ACC112 (cell line): ENCODE measurements at regions not wholly inside any gene's neighbourhood (a gene's known extent, or its start where the extent isn't known, plus 50 kb on each side); places are given as distances from the start of the nearest gene placed in this dataset.
"Not testable (repeated sequence)": the region's sequence is repeated elsewhere in the genome, so short reads cannot be mapped to it uniquely, and the experiment has no call there.

ENCODE experiments used
- H2AFZ ChIP-seq: fragments of 200-600 bp; sonication (generic); one replicate; pipeline ENCODE4 v1.6.0; 2017; ENCODE audit warnings: antibody characterized with exemption, low read length; ENCODE audit not compliant: unreplicated experiment
- H3K27ac ChIP-seq: fragments of 200-600 bp; sonication (generic); 2 replicates; pipeline ENCODE4 v1.5.1; 2014; ENCODE audit warnings: low read depth, mild to moderate bottlenecking, antibody characterized with exemption, low read length, moderate library complexity
- H3K27me3 ChIP-seq: fragments of 200-600 bp; sonication (generic); 2 replicates; pipeline ENCODE4 v1.6.1; 2014; ENCODE audit warnings: mild to moderate bottlenecking, antibody characterized with exemption, low read length, moderate library complexity, mixed read lengths; ENCODE audit not compliant: insufficient read depth
- H3K36me3 ChIP-seq: fragments of 200-600 bp; sonication (generic); 2 replicates; pipeline ENCODE4 v1.6.1; 2016; ENCODE audit warnings: mild to moderate bottlenecking, antibody characterized with exemption, low read length, moderate library complexity, mixed read lengths; ENCODE audit not compliant: insufficient read depth
- H3K4me1 ChIP-seq: fragments of 200-600 bp; sonication (generic); one replicate; pipeline ENCODE4 v1.6.1; 2016; ENCODE audit warnings: low read length, mixed read lengths; ENCODE audit not compliant: insufficient read depth, unreplicated experiment, control insufficient read depth
- H3K4me3 ChIP-seq: fragments of 200-600 bp; sonication (generic); 2 replicates; pipeline ENCODE4 v1.5.1; 2014; ENCODE audit warnings: mild to moderate bottlenecking, low read depth, low read length
- H3K79me2 ChIP-seq: fragments of 200-600 bp; sonication (generic); one replicate; pipeline ENCODE4 v1.6.0; 2016; ENCODE audit warnings: low read length; ENCODE audit not compliant: control insufficient read depth, unreplicated experiment, insufficient read depth

DNA sequence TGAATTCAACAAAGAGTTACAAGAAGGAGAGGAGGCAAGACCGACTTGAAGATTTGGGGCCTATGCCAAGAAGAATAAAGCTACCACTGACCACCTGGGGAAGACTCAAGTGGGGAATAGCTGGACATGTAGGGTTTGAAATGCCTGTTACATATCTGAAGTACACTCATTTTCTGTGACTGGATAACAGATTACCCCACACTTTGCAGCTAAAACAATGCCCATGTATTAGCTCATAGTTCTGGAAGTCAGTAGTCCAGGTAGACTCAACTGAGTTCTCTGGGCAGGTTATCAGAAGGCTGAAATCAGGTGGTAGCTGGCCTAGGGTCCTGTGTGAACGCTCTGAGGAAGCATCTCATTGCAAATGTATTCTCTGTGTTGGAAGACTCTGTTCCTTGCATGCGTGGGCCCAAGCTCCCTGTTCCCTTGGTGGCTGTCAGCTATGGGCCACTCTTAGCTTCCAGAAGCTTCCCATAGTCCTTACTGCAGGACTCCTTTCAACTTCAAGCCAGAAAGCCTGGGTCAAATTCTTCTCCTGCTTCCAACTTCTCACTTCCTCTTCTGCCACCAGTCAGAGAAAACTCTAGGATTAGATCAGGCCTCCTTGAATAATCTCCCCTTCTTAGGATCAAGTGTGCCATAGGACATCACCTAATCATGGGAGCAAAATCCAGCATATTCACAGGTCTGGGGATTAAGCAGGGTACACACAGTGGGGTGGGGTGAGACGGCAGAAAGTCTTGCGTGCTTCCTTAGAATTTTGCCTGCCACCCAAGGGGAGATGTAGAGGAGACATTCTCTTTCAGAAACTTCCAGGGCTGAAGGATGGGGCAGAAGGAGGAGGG lies 187.8 kb downstream of the SHQ1 start:
- peaks cover 19% of the 10 kb centered on the region for H3K27me3 ChIP-seq
- no peaks in the 10 kb centered on the region for H3K36me3 ChIP-seq
- peaks cover 5% of the 10 kb centered on the region for H3K4me1 ChIP-seq
- H2AFZ ChIP-seq: no peak overlapping the region
- no peak overlapping the region for H3K4me3 ChIP-seq
- H3K79me2 ChIP-seq: no peaks in the 10 kb centered on the region
- H3K27ac ChIP-seq: no peak overlapping the region

GRCh38 chr3:72659596-72659995 lies 188.6 kb downstream of the SHQ1 start:
- Histone ChIP-seq H3K4me3 (no peak overlapping the region), H3K27ac (no peak overlapping the region), H3K27me3 (peaks cover 28% of the 10 kb centered on the region), H3K36me3 (no peaks in the 10 kb centered on the region), H2AFZ (no peak overlapping the region), H3K79me2 (no peaks in the 10 kb centered on the region), H3K4me1 (peaks cover 8% of the 10 kb centered on the region)

DNA sequence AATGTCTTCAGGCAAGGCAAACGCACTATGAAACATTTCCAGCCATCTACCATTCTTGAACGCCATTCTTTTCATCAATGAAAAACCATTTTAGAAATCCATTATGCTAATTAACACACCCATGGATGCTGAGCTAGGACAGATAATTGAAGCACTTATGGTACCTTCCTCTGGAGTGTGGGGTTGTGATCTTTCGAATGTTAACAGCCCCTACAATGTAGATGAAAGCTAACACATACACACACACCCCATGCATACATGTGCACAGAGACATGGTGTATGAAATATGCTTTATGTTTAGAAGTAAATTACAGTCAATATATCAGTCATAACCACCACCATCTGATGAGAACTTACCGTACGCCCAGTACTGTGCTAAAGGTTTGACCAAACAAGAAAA lies 189.1 kb downstream of the SHQ1 start:
- no peaks in the 10 kb centered on the region for H3K36me3 ChIP-seq
- H3K79me2 ChIP-seq: no peaks in the 10 kb centered on the region
- no peak overlapping the region for H2AFZ ChIP-seq
- peaks cover 32% of the 10 kb centered on the region for H3K27me3 ChIP-seq
- H3K4me1 ChIP-seq: peaks cover 8% of the 10 kb centered on the region
- H3K27ac ChIP-seq: no peak overlapping the region
- H3K4me3 ChIP-seq: no peak overlapping the region

DNA sequence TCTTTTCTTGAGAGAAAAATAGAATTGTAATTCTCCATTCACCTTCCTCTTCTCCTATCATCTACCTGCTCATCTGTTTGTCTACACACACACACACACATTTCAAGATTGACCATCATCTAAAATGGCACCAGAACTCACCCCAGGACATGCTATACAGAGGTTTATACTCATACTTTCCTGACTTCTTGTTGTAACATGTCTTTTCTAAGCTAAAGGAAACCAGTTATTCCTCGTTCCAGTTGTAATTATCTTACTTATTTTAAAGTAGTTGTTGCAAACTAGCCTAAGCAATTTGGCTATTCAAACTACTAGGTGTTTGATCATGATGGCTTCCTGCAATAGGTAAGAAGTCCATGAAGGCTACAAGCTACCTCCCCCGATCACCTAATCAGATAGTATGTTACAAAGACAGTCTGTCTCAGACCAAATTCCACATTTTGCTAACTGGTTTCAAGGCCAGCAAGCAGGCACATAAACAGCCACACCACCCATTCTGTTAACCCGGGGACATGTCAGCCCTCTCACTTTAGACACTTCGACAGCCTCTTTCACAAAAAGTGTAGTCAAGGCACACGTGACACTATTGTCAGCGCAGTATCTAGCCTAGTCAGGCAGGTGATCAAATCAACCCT lies 189.7 kb downstream of the SHQ1 start:
- Histone ChIP-seq H3K79me2 (no peaks in the 10 kb centered on the region), H3K36me3 (no peaks in the 10 kb centered on the region), H3K27ac (no peak overlapping the region), H3K27me3 (peaks cover 37% of the 10 kb centered on the region), H3K4me3 (no peak overlapping the region), H3K4me1 (peaks cover 8% of the 10 kb centered on the region), H2AFZ (no peak overlapping the region)

DNA sequence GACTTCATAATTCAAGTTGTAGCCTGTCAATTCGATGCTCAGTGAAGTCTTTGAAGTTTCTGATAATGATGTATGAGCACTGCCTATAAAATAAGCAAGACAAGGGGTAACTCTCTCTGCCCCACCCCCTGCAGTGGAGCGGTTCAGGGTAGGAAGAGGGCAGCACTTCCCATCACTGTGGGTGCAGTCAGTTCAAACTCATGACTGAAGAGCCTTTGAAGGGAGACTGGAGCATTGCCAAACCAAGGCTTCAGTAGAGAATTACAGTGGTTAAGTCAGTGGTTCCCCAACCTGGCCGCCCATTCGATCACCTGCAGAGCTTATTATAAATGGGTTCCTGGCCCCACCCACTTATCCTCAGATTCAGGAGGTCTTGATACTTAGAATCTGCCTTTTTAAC lies 190.6 kb downstream of the SHQ1 start:
- H3K27ac ChIP-seq: no peak overlapping the region
- H3K36me3 ChIP-seq: no peaks in the 10 kb centered on the region
- no peaks in the 10 kb centered on the region for H3K79me2 ChIP-seq
- no peak overlapping the region for H3K4me3 ChIP-seq
- peaks cover 8% of the 10 kb centered on the region for H3K4me1 ChIP-seq
- H2AFZ ChIP-seq: no peak overlapping the region
- peaks cover 44% of the 10 kb centered on the region for H3K27me3 ChIP-seq

DNA sequence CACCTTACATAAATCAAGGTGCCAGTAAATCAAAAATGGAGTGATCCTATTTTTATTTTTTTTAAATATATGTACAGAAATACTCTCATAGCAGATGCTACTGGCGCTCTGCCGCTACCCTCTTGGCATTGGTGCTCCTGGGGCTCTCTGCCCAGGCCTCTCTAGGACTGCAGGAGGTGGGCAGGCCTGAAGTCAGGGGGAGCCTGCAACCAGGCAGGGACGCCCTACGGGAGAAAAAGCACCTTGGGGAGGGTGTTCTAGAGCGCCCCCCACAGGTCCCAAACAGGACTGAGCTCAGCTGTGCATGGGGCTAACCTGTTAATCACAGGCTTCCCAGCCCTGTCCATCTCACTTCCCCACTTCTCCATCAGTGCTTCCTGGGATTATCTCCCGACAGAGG lies 192.5 kb downstream of the SHQ1 start:
- H3K4me1 ChIP-seq: peaks cover 5% of the 10 kb centered on the region
- H2AFZ ChIP-seq: no peak overlapping the region
- H3K79me2 ChIP-seq: no peaks in the 10 kb centered on the region
- H3K27ac ChIP-seq: no peak overlapping the region
- peaks cover 57% of the 10 kb centered on the region for H3K27me3 ChIP-seq
- H3K4me3 ChIP-seq: 0 out of 2 replicates have a peak overlapping the region, but pooled peaks have one; percentile 55
- H3K36me3 ChIP-seq: no peaks in the 10 kb centered on the region

DNA sequence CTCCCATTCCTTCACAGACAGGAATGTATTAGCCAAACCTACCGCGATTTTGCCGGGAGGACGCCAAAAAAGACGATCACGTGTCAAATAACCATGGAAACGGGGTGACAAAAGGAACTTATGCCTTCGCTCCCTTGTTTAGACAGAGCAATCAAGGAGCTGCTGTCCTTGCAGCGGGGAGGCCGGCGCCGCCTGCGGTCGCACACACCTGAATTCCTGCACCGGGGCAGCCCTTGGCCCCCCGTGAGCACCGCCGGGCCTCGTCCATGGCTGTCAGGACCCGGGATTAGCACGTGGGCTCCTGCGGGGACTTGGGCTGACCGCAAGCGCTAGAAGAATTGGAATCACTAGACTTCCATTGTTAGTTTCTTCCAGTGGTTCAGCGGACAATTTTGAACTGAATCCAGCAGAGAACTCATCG lies 193.1 kb downstream of the SHQ1 start:
- Histone ChIP-seq H3K36me3 (no peaks in the 10 kb centered on the region), H3K27me3 (peaks cover 57% of the 10 kb centered on the region), H2AFZ (no peak overlapping the region), H3K79me2 (no peaks in the 10 kb centered on the region), H3K4me3 (peak overlapping the region; percentile 55), H3K4me1 (peaks cover 3% of the 10 kb centered on the region), H3K27ac (no peak overlapping the region)

DNA sequence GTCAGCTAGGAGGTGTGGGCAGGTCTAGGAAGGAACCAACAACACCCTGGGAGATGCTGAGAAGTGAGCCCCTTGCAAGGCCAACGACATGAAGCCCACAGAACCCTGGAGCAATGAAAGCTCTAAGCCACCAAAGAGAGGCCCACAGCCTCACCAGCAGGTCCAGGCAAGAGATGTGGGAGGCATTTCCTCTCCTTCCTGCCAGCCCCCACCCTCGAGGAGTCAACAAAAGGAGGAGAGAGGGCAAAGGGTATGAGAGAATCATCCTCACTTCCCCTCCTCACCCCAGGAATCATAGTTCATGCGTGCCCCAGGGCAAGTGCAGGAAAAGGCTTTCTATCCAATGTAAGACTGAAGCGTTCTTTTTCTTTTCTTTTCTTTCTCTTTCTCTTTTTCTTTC lies 195.8 kb downstream of the SHQ1 start:
- no peak overlapping the region for H2AFZ ChIP-seq
- H3K27me3 ChIP-seq: peaks cover 66% of the 10 kb centered on the region
- peaks cover 3% of the 10 kb centered on the region for H3K4me1 ChIP-seq
- no peak overlapping the region for H3K4me3 ChIP-seq
- no peaks in the 10 kb centered on the region for H3K36me3 ChIP-seq
- no peak overlapping the region for H3K27ac ChIP-seq
- H3K79me2 ChIP-seq: no peaks in the 10 kb centered on the region

DNA sequence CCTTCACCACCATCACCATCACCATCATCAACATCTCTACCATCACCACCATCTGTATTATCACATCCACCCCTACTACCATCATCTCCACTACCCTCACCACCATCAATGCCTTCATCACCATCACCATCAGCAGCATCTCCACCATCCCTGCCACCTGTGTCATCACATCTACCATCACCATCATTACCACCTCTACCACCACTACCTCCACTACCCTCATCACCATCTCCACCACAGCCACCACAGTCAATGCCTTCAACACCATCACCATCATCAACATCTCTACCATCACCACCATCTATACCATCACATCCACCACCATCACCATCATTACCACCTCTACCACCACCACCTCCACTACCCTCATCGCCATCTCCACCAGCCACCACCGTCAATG lies 196.7 kb downstream of the SHQ1 start:
- no peak overlapping the region for H3K4me3 ChIP-seq

GRCh38 chr3:72646263-72646662 lies 202.0 kb downstream of the SHQ1 start:
- no peak overlapping the region for H2AFZ ChIP-seq
- no peak overlapping the region for H3K4me3 ChIP-seq
- H3K27me3 ChIP-seq: peaks cover 44% of the 10 kb centered on the region
- H3K27ac ChIP-seq: no peak overlapping the region
- H3K4me1 ChIP-seq: no peaks in the 10 kb centered on the region
- H3K79me2 ChIP-seq: no peaks in the 10 kb centered on the region
- H3K36me3 ChIP-seq: no peaks in the 10 kb centered on the region

More for the DNA sequence above, 196.7 kb downstream of the SHQ1 start:
- peaks cover 3% of the 10 kb centered on the region for H3K4me1 ChIP-seq
- no peak overlapping the region for H3K27ac ChIP-seq
- H3K36me3 ChIP-seq: no peaks in the 10 kb centered on the region
- H3K79me2 ChIP-seq: no peaks in the 10 kb centered on the region
- H2AFZ ChIP-seq: no peak overlapping the region
- H3K27me3 ChIP-seq: peaks cover 68% of the 10 kb centered on the region

GRCh38 chr3:72643635-72644034 lies 204.6 kb downstream of the SHQ1 start:
- not testable (repeated sequence) for H3K79me2 ChIP-seq, H3K36me3 ChIP-seq, H3K4me3 ChIP-seq, H2AFZ ChIP-seq, H3K27ac ChIP-seq, H3K4me1 ChIP-seq
- H3K27me3 ChIP-seq: peaks cover 44% of the 10 kb centered on the region
